Activated naive CD8-positive, alpha-beta T cell treated with anti-CD3 and anti-CD28 coated beads, Interleukin-2, amount 10 ng/mL, durations not matched to agents 7 days and 5 days (primary cell): ENCODE measurements at regions not wholly inside any gene's neighbourhood (a gene's known extent, or its start where the extent isn't known, plus 50 kb on each side); places are given as distances from the start of the nearest gene placed in this dataset.

Experiments used
- ATAC-seq: fragments of 150-1000 bp; cut with Tn5 transposase; one replicate; pipeline ENCODE4 v1.10.0; 2021; ENCODE audit warnings: low read depth, moderate library complexity
- POLR2A ChIA-PET: fragments of 350-600 bp; sonication (Branson Sonifier 250); formaldehyde crosslinking; loops from one replicate; lab custom pipeline; 2021; ENCODE audit warnings: antibody characterized with exemption; lab: Charles Lee
- DNase-seq: peaks from one replicate; pipeline ENCODE4 v3.0.0; 2021
- H3K27ac Mint-ChIP-seq: one replicate; pipeline ENCODE4 v1.8.0; 2022; ENCODE audit warnings: mild to moderate bottlenecking, mixed read lengths
- H3K27me3 Mint-ChIP-seq: one replicate; pipeline ENCODE4 v1.8.0; 2022; ENCODE audit warnings: mild to moderate bottlenecking, moderate library complexity, mixed read lengths
- H3K36me3 Mint-ChIP-seq: one replicate; pipeline ENCODE4 v1.8.0; 2021; ENCODE audit warnings: mild to moderate bottlenecking, mixed read lengths
- H3K4me1 Mint-ChIP-seq: one replicate; pipeline ENCODE4 v1.8.0; 2021; ENCODE audit warnings: mixed read lengths
- H3K4me3 Mint-ChIP-seq: one replicate; pipeline ENCODE4 v1.8.0; 2022; ENCODE audit warnings: mild to moderate bottlenecking, moderate library complexity, mixed read lengths
- H3K9me3 Mint-ChIP-seq: one replicate; pipeline ENCODE4 v1.8.0; 2021; ENCODE audit warnings: mixed read lengths

DNA sequence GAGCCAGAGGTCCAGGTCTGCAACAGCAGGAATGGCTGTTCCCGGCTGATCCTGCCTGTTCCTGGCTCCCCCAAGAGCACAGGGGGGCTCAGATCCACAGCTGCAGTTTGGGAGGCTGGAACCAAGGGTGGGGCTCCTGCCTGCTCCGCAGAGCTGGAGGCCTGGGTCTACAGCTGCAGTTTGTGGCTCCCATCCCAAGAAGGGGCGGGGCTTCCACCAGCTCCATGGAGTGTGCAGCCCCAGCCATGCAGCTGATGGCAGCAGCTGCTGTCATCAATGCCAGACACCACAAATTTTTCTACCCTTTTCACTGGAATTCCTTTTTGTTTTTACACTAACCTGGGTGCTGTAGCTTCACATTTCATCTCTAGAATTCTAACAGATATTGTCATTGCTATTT is 135.4 kb upstream of the KIF2B start:
- H3K4me1 Mint-ChIP-seq = no peaks in the 10 kb centered on the region
- peaks cover 13% of the 10 kb centered on the region for H3K9me3 Mint-ChIP-seq
- no peaks in the 10 kb centered on the region for H3K27me3 Mint-ChIP-seq
- no peaks in the 10 kb centered on the region for H3K36me3 Mint-ChIP-seq
- H3K4me3 Mint-ChIP-seq = no peak overlapping the region
- DNase-seq (no peak), ATAC-seq (no peak)
- POLR2A ChIA-PET = no interaction called here
- H3K27ac Mint-ChIP-seq = no peak overlapping the region

DNA sequence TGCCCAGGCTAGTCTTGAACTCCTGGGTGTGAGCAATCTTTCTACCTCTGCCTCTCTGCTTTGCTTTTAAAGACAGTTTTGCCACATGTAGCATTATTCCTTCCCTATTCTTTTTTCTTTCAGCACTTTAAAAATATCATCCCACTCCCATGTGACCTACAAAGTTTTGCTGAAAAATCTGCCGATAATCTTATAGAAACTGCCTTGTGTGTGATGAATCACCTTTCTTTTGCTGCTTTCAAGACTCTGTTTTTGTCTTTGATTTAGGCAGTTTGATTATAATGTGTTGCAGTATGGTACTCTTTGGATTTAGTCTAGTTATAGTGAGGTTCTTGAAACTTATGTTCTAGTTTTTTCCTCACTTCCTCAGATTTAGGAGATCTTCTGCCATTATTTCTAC is 142.0 kb upstream of the KIF2B start:
- Mint-ChIP-seq H3K27me3 (no peaks in the 10 kb centered on the region), H3K4me1 (no peaks in the 10 kb centered on the region), H3K9me3 (peaks cover 2% of the 10 kb centered on the region), H3K36me3 (no peaks in the 10 kb centered on the region), H3K27ac (no peak overlapping the region), H3K4me3 (no peak overlapping the region)
- POLR2A ChIA-PET = no interaction called here
- DNase-seq (no peak), ATAC-seq (no peak)

DNA sequence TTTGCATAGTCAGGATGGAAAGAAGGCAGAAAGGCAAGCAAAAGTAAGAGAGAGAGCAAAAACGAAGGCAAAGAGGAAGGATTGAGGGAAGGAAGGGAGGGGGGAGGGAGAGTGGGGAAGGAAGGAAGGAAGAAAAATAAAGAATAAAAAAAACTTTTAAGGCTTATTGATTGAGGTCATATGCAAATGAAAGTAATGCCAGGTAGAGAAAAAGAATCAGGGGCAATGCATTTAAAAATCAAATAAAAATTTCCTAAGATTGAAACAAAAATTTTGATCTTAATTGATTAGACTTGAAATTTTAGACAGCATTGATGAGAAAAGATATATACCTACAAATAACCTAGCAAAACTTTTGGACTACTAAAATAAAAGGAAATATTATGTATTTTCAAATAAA is 153.9 kb upstream of the KIF2B start:
- Mint-ChIP-seq H3K27ac (no peak overlapping the region), H3K4me1 (no peaks in the 10 kb centered on the region), H3K9me3 (peaks cover 12% of the 10 kb centered on the region), H3K27me3 (no peaks in the 10 kb centered on the region), H3K36me3 (no peaks in the 10 kb centered on the region), H3K4me3 (no peak overlapping the region)
- ATAC-seq (no peak), DNase-seq (no peak)
- POLR2A ChIA-PET = no interaction called here

DNA sequence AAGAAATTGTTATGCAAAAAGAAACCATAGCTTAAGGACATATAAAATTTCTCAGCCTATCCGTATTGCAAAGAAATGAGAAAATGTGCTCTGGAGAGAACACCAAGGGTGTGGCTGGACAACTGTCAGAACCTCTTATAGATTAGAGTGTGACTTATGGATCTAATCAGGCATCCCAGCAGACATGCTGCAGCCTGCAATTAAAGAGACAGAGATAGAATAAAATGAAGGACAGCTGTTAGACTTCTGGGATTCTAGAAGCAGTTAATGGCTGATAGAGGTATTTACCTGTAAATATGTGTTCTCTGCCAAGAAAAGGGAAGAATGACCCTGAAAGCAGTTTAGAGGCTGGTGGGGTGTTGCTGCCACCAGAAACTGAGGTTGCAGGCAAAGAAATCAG is 160.1 kb upstream of the KIF2B start:
- POLR2A ChIA-PET = no interaction called here
- Mint-ChIP-seq H3K36me3 (no peaks in the 10 kb centered on the region), H3K4me3 (no peak overlapping the region), H3K9me3 (peaks cover 10% of the 10 kb centered on the region), H3K27me3 (no peaks in the 10 kb centered on the region), H3K27ac (no peak overlapping the region), H3K4me1 (no peaks in the 10 kb centered on the region)
- ATAC-seq = no peak
- no peak for DNase-seq

DNA sequence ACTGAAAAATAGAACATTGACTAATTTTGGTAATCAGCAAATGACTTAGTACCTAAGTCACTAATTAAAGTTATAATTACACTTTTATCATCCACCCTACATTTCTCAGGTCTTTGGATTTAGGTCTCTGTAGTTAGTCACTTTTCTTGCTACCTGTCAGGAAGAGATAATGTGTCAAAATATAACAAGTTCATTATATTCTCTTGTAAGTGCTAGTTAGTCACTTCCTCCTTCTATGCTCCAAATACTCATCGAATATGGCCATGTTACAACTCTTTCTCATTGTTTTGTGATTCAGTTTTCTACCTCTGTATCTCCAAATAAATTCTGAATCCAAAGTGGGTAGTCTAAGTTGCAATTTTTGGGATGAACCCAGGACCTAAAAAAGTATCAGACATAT is 163.5 kb upstream of the KIF2B start:
- H3K27me3 Mint-ChIP-seq = no peaks in the 10 kb centered on the region
- H3K4me3 Mint-ChIP-seq = no peak overlapping the region
- H3K36me3 Mint-ChIP-seq = no peaks in the 10 kb centered on the region
- POLR2A ChIA-PET = no interaction called here
- DNase-seq (no peak), ATAC-seq (no peak)
- peaks cover 3% of the 10 kb centered on the region for H3K9me3 Mint-ChIP-seq
- no peak overlapping the region for H3K27ac Mint-ChIP-seq
- H3K4me1 Mint-ChIP-seq = no peaks in the 10 kb centered on the region

DNA sequence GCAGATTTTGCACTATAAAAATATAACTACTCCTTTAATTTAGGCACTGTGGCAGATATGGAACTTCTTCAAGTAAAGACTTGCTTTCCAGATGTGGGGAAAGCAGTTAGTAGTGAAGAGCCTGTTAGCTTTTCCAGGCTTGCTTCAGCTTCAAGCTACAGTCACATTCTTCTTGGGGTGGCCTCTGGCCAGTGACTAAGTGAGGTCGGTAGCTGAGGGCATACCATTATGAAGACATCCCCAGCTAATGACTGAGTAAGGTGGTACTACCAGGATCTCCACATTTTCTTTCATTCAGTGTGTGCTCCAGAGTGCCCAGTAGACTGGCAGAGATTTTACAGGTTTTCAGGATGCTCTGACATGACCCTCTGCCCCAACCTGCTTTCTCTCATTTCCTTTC is 167.1 kb upstream of the KIF2B start:
- Mint-ChIP-seq H3K9me3 (peaks cover 1% of the 10 kb centered on the region), H3K27ac (no peak overlapping the region), H3K27me3 (no peaks in the 10 kb centered on the region), H3K36me3 (no peaks in the 10 kb centered on the region), H3K4me1 (no peaks in the 10 kb centered on the region), H3K4me3 (no peak overlapping the region)
- POLR2A ChIA-PET = interaction anchor here (0.7 kb wide), 1 partner anchor 1037 kb away, joined by 3 read pairs; no protein-coding TSS in a partner anchor
- no peak for DNase-seq
- ATAC-seq = no peak

DNA sequence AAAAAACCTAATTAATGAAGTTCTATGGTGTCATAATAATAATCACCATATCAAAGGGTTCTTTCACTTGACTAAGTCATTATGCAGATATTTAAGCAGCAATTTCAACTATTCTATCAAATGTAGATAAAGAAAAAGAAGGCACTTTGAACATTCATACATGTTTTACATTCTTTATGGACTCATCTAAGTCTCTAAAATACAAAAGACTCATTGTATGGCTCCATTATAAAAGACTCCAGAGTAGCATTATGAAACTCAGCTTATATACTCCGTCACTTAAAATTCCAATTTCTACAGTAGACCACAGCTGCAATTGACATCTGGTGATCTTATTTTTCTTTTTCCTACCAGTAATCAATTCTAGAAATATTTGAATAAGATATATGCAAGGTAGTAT is 173.5 kb upstream of the KIF2B start:
- Mint-ChIP-seq H3K27me3 (no peaks in the 10 kb centered on the region), H3K9me3 (peaks cover 1% of the 10 kb centered on the region), H3K27ac (no peak overlapping the region), H3K4me3 (no peak overlapping the region), H3K4me1 (no peaks in the 10 kb centered on the region), H3K36me3 (no peaks in the 10 kb centered on the region)
- POLR2A ChIA-PET = no interaction called here
- ATAC-seq = no peak
- no peak for DNase-seq

DNA sequence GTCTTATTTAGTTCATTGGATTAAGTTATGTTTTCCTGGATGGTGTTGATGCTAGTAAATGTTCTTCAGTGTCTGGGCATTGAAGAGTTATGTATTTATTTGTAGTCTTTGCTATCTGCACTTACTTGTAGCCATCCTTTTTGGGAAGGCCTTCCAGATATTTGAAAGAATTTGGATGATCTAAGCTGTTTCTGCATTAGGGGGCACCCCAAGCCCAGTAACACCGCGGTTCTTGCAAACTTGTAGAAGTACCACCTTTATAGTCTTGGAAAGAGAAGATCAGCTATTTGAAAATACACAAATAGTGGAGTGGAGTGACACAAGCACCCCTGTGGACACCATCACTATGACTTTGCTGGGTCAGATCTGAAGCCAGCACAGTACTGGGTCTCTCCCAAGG is 175.9 kb upstream of the KIF2B start:
- H3K4me1 Mint-ChIP-seq = no peaks in the 10 kb centered on the region
- POLR2A ChIA-PET = no interaction called here
- no peak overlapping the region for H3K4me3 Mint-ChIP-seq
- ATAC-seq (no peak), DNase-seq (no peak)
- H3K36me3 Mint-ChIP-seq = no peaks in the 10 kb centered on the region
- no peaks in the 10 kb centered on the region for H3K27me3 Mint-ChIP-seq
- peaks cover 1% of the 10 kb centered on the region for H3K9me3 Mint-ChIP-seq
- no peak overlapping the region for H3K27ac Mint-ChIP-seq

DNA sequence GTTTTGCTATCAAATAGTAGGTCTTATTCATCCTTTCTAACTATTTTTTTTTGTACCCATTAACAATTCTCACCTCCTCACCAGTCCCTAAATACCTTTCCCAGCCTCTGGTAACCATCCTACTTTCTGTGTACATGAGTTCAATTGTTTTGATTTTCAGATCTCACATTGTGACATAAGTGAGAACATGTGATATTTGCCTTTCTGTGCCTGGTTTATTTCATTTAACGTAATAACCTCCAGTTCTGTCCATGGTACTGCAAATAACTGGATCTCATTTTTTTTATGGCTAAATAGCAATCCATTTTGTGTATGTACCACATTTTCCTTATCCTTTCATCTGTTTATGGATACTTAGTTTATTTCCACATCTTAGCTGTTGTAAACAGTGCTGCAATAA is 181.9 kb upstream of the KIF2B start:
- DNase-seq (no peak), ATAC-seq (no peak)
- Mint-ChIP-seq H3K36me3 (no peaks in the 10 kb centered on the region), H3K27me3 (no peaks in the 10 kb centered on the region), H3K4me1 (no peaks in the 10 kb centered on the region), H3K9me3 (peaks cover 5% of the 10 kb centered on the region), H3K27ac (no peak overlapping the region), H3K4me3 (no peak overlapping the region)
- POLR2A ChIA-PET = no interaction called here

DNA sequence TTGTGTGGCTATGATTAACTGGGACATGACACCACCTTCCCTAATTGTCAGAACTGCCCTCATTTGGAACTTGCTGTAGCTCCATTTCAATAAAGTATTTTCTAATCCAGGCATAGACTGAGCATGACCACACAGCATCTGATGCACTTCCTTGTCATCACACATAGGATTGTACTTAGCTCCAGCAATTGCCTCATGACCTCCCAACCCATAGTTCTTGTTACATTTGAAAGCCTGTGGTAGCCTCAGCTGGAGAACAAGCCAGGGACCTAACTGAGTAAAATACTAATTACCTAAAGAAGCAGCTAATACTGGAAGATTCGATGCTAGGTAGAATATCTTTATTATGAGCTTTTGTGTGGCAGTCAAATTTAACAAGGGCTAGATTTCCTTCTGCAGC is 187.3 kb upstream of the KIF2B start:
- Mint-ChIP-seq H3K4me1 (no peaks in the 10 kb centered on the region), H3K9me3 (no peaks in the 10 kb centered on the region), H3K27ac (no peak overlapping the region), H3K4me3 (no peak overlapping the region), H3K27me3 (no peaks in the 10 kb centered on the region), H3K36me3 (no peaks in the 10 kb centered on the region)
- DNase-seq (no peak), ATAC-seq (no peak)
- POLR2A ChIA-PET = interaction anchor here (0.6 kb wide), 1 partner anchor 284 kb away, joined by 3 read pairs; no protein-coding TSS in a partner anchor

DNA sequence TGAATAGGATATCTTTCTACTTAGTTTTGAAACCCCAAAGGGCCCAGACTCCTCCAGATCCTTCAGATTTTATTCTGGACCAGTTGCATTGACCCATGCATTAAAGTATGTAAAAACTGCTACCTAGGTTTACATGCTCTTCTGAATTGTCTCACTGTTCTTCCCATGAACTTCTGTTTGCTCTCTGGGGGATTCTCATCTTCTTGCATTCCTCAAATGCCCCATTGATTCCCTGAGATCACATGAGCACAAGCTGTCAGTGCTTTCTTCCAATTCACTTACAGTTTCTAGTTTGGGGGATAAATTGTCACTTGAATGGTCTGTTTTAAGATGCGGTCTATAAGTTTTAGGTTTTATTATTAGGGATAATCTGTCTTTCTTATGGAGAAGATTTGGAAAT is 188.9 kb upstream of the KIF2B start:
- H3K9me3 Mint-ChIP-seq = no peaks in the 10 kb centered on the region
- DNase-seq (no peak), ATAC-seq (no peak)
- no peak overlapping the region for H3K4me3 Mint-ChIP-seq
- no peaks in the 10 kb centered on the region for H3K27me3 Mint-ChIP-seq
- H3K36me3 Mint-ChIP-seq = no peaks in the 10 kb centered on the region
- no peaks in the 10 kb centered on the region for H3K4me1 Mint-ChIP-seq
- POLR2A ChIA-PET = no interaction called here
- H3K27ac Mint-ChIP-seq = no peak overlapping the region

DNA sequence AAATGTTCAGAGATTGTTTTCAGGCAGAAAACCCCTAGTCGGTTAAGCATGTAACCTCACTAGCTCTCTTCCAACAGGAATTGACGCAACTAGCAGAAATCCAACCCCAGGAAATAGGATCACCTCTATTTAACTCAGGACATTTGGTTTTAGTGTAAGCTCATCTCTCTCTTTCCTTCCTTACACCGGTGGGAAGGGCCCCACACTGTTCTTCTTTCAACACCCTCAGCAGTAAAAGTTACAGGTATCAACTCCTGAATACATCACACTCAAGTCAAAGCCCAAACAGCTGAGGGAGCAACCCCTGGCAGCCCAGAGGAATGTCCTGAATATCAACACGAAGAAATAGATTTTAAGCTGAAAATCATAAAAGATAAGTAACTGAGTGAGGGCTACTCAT is 191.2 kb upstream of the KIF2B start:
- H3K36me3 Mint-ChIP-seq = no peaks in the 10 kb centered on the region
- no peaks in the 10 kb centered on the region for H3K27me3 Mint-ChIP-seq
- H3K27ac Mint-ChIP-seq = no peak overlapping the region
- ATAC-seq (no peak), DNase-seq (no peak)
- no peak overlapping the region for H3K4me3 Mint-ChIP-seq
- no peaks in the 10 kb centered on the region for H3K4me1 Mint-ChIP-seq
- POLR2A ChIA-PET = no interaction called here
- H3K9me3 Mint-ChIP-seq = no peaks in the 10 kb centered on the region

DNA sequence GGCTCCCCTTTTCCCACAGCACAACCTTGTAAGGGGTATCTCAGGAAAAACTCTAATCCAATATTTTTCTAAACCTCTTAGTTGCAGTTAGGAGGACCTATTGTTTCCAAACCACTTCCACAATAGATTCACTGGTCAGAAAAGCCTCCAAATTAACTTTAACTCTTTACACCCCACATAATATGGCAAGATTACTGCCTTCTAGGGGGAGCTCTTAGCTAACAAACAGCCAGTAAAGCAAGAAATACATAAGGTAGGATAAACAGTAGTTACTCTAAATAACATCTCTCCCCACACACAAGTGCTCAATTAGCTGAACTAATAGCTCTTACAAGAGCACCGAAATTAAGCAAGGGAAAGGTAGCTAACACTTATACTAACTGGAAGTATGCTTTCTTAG is 192.1 kb upstream of the KIF2B start:
- Mint-ChIP-seq H3K36me3 (no peaks in the 10 kb centered on the region), H3K27me3 (no peaks in the 10 kb centered on the region), H3K4me1 (no peaks in the 10 kb centered on the region), H3K4me3 (no peak overlapping the region), H3K9me3 (no peaks in the 10 kb centered on the region), H3K27ac (no peak overlapping the region)
- ATAC-seq = no peak
- POLR2A ChIA-PET = no interaction called here
- DNase-seq = no peak

DNA sequence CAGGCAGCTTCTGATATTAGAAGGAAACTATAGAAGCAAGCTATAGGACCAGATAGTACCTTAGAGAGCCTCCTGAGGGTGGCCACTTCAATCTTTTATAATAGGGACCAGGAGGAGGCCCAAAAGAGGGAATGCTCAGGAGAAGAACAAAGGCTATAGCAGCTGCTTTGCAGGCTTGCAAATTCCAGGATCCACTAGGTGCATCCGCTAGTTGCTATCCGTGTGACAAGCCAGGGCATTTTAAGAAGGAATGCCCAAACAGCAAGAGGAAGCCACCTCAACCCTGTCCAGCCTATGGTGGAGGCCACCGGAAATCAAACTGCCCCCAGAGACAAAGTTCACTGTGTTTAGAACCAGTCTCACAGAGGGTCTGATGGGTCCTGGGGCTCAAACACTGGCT is 192.6 kb upstream of the KIF2B start:
- no peaks in the 10 kb centered on the region for H3K4me1 Mint-ChIP-seq
- POLR2A ChIA-PET = no interaction called here
- no peaks in the 10 kb centered on the region for H3K27me3 Mint-ChIP-seq
- no peaks in the 10 kb centered on the region for H3K9me3 Mint-ChIP-seq
- no peaks in the 10 kb centered on the region for H3K36me3 Mint-ChIP-seq
- H3K4me3 Mint-ChIP-seq = no peak overlapping the region
- no peak overlapping the region for H3K27ac Mint-ChIP-seq
- ATAC-seq (no peak), DNase-seq (no peak)

DNA sequence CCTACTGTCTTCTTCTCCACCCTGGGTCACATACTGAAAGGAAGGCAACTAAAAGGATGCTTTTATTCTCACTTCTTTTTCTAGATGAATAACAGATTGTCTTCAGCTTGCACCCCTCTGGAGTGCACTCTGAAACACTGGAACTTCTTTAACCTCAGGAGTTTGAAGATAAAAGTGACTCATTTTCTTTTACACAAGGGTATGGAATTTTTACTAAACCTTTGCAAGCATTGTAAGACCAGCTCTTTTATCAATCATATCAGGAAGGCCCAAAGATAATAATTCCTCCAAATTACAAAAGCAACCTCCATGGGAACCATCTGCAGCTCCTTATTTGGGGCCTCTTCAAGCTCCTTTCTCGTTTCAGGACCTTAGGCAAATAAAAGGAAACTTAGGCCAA is 193.5 kb upstream of the KIF2B start:
- Mint-ChIP-seq H3K4me1 (no peaks in the 10 kb centered on the region), H3K36me3 (no peaks in the 10 kb centered on the region), H3K4me3 (no peak overlapping the region), H3K27me3 (no peaks in the 10 kb centered on the region), H3K9me3 (no peaks in the 10 kb centered on the region), H3K27ac (no peak overlapping the region)
- POLR2A ChIA-PET = no interaction called here
- DNase-seq = no peak
- ATAC-seq = no peak
